HG02571 (cell line): ENCODE measurements at regions not wholly inside any gene's neighbourhood (a gene's known extent, or its start where the extent isn't known, plus 50 kb on each side); places are given as distances from the start of the nearest gene placed in this dataset.

ENCODE experiments used
- ATAC-seq: cut with Tn5 transposase; IDR thresholded peaks from one replicate; pipeline ENCODE4 v1.9.1; 2021; ENCODE audit warnings: mild to moderate bottlenecking, moderate library complexity; ENCODE audit not compliant: unreplicated experiment

DNA sequence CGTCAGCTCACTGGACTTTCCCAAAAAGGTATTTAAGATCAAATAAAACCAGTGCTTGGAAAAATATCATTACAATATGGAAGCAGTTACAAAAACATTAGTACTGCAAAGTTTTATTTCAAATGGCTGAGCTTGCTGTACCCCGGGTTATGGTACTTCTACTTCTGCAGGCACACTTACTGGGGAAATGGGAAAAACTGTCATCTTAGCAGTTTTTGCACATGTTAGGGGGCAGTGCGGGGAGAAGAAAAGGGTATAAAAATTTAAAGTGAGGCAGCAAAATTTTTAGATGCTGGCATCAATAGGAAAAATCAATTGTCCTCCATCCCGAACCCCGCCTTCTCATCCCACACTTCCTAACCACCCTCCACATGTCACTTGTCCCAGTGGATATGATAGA is 133.4 kb downstream of the ATG4C start:
- no peak for ATAC-seq

DNA sequence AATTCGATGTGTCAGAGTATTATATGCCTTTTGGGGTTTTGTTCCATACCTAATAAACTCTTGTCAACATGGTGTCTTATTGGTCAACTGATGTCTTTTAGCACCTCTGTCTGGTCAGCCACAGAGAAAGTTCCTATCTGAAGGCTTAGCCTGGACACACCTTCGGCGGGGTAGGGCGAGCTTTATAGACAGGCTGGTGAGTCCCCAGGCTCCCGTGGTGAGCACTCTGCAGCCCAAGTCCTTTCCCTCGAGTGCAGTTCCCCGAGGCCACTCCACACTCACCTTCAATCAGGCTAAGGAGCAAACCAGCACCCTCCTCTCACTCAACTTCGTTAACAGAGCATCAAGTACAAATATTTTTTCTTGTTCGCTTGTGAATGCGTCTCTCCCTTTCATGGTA is 133.9 kb downstream of the ATG4C start:
- ATAC-seq = no peak

GRCh38 chr1:62918700-62919099 is 134.8 kb downstream of the ATG4C start:
- ATAC-seq = no peak

GRCh38 chr1:62922006-62922405 is 138.1 kb downstream of the ATG4C start:
- ATAC-seq = no peak

- ATAC-seq = no peak
These were observed 141.3 kb downstream of the ATG4C start for GRCh38 chr1:62924983-62925790.

- ATAC-seq = no peak
These were observed 142.8 kb downstream of the ATG4C start for GRCh38 chr1:62926681-62927252.

DNA sequence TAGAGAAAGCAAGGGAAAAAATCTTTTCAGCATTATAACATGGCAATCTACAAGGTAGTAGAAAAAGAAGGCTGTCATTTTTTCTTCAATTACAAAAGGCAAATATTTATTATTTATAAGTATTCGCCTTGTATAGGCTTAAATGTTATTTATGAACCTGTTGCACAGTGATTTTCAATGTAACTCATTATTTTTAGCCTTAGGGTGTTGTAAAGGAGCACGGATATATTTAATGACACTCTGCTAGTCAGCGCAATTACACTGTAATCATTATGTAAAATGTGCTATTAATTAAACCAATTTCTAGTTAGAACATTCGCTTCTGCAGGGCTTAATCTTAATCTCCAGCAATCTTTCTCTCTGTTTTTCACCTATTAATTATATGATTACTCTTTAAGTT is 145.0 kb downstream of the ATG4C start:
- ATAC-seq = no peak

- no peak for ATAC-seq
These were observed 153.8 kb downstream of the ATG4C start for GRCh38 chr1:62937634-62938296.

- ATAC-seq = no peak
These were observed 157.8 kb downstream of the ATG4C start for GRCh38 chr1:62941780-62942179.

DNA sequence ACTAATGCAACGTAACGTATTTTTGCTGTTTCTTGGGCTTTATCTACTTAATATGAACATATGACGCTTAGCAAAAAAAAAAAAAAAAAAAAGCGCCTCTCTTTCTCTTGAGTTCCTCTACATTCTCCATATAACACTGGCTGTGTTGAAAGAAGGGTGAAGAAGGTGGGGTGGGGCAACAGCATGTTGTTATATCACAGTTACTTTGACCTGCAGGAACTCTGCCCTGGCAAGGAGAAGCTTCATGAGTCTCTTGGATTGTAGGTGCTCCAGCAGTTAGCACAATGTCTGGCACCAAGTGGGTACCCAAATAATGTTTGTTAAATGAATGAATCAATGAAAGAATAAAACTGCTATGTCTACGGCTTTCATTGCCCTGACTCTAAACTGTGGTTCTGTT is 162.6 kb downstream of the ATG4C start:
- no peak for ATAC-seq

DNA sequence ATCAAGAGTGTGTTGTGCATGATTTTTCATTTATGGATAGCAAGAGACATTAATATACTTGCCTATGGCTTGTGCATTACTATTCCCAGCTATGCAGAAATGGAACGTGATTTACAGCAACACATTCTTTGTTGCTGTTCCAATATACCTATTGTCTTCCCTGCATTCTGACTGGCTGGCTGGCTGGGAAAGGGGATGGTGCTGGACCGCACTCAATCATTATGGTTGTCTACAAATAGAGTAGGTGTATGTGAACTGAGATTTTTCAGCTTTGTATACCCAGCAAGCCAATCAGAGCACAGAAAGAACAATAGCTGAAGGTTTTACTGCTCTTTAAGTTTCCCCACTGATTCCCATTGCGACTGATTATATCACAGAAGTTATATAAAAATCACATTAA is 167.5 kb downstream of the ATG4C start:
- ATAC-seq = no peak

GRCh38 chr1:62952596-62952995 is 168.7 kb downstream of the ATG4C start:
- ATAC-seq = no peak

DNA sequence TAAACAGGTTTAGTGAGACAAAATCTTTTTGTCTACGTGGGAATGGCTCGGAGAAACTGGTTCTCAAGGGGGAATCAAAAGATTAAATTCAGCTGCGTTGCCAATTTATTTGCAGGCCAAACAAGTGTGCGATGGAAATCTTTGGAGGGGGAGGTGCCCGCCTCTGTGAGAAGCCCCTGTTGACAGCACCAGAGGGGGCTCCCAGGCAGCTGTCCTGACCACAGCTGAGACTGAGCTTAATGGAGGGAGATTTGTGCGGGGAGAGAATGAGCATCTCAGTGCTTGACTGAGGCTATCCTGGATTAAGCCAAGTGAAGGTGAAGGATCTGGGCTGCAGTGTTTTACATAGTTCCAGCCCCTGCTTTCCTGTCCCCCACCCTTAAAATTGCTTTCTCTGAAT is 169.7 kb downstream of the ATG4C start:
- no peak for ATAC-seq

GRCh38 chr1:62954758-62955157 is 170.8 kb downstream of the ATG4C start:
- ATAC-seq = no peak

DNA sequence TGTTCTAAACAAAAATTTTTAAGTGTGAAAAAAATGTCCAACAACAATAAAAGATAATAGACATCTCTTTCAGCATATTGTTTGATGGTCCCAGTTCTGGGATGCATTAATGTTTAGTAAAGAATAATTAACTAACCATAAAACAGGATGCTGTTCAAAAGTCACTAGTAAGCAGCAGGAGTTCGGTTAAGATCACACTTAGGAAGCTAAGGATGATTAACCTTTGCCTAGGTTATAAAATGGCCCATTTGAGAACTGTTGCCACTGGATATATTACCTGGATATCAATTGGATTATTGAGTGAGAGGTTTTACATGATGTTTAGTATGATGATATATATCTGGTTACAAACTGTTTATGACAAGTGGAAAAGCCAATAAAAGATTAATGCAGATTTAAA is 171.7 kb downstream of the ATG4C start:
- ATAC-seq = no peak

GRCh38 chr1:62962014-62962812 is 178.3 kb downstream of the ATG4C start:
- no peak for ATAC-seq

DNA sequence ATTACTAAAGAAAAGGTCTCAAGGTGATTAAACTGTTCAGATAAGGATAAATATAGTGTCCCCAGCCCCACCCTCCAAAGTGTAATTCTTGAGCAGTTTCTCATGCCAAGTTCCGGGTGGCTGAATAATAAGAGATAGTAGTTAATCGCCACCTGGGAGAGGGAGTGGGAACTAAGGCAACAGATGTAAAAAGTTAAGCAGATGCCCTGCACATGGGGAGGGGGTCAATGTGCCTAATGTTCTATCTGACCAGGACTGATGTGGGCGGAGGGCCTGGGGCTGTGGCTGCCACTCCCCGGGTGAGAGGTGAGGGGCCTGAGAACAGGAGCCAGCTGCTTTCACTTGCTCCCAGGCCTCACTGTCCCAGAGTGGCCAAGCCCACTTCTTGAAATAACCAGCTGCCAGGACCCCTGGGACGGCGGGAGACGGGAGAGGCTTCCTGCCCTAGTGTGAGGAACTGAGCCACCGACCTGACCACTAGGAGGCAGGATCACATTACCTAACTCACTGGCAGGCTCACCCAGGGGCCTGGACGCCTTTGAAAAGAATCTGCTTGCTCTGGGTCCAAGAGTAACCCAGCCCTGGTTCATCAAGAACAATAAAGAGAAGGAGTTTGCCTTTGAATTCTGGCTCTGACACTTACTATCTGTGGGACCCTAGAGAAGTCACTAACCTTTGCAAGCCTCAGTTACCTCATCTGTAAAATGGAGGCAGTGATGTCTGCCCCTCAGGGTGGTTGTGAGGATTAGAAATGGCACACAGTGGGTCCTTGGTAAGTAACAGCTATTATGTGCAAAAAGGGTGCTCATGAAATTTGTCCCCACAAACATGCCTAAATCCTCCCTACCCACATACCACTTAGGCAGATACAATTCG is 179.2 kb downstream of the ATG4C start:
- ATAC-seq = no peak

DNA sequence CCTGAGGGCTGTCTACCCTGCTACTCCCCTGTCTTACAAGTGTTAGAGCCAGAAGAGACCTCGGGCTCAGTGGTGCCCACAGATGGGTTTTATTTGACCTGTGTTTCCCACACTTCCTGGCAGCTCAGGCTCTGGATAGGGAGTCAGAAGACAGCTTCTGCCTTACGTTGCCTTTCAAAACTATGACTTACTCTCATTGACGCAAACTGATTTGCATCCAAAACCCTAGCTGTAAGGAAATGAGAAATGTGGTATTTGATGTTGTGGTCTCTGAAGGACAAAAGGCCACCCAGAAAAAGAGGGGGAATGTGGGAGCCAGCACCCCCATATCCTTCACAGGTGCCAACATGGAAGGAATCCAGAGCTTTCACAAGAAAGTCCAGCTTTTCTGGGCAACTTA is 180.2 kb downstream of the ATG4C start:
- ATAC-seq = no peak

GRCh38 chr1:62967031-62967430 is 183.1 kb downstream of the ATG4C start:
- ATAC-seq = no peak

DNA sequence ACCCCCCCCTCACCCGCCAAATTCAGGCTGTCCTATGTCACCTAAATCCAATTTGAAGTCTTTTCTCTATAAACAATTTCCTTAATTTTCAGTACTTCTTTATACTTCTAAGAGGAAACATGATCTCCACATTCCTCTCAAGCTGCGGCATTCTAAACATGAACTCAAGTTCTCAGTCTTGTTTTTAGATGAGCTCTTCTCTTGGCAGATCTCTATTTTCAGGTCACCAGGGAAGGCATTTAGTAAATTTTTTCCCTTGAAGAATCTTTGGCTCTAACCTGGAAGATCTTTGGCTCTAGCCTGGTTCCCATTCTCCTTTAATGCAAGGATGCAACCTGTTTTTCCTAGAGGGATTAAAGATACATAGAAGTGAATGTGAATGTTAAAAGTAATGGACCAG is 193.4 kb downstream of the ATG4C start:
- ATAC-seq = no peak
